OCI-LY7 (cell line): ENCODE measurements at regions not wholly inside any gene's neighbourhood (a gene's known extent, or its start where the extent isn't known, plus 50 kb on each side); places are given as distances from the start of the nearest gene placed in this dataset.

Experiments used
- CTCF ChIP-seq: fragments of 200-600 bp; sonication (generic); conservative IDR thresholded peaks from 2 replicates; pipeline ENCODE4 v1.5.1; 2014; ENCODE audit warnings: mild to moderate bottlenecking, antibody characterized with exemption, low read length, moderate library complexity, mixed read lengths
- EZH2phosphoT487 ChIP-seq: fragments of 200-600 bp; sonication (generic); IDR thresholded peaks from 2 replicates; pipeline ENCODE4 v1.6.1; 2018; ENCODE audit warnings: low read depth, borderline replicate concordance, mild to moderate bottlenecking, mixed run types, antibody characterized with exemption, low read length, moderate library complexity, mixed read lengths

GRCh38 chr6:106855117-106855516 is 119.4 kb downstream of the CD24 start:
- no peak for TF ChIP-seq CTCF
- no peak for TF ChIP-seq EZH2phosphoT487
